IPS-15b (cell line): ENCODE measurements at regions not wholly inside any gene's neighbourhood (a gene's known extent, or its start where the extent isn't known, plus 50 kb on each side); places are given as distances from the start of the nearest gene placed in this dataset.

Experiments
- H3K27me3 ChIP-seq: one replicate; pipeline ENCODE4 v1.6.1; 2013; ENCODE audit warnings: low read length; ENCODE audit not compliant: control insufficient read depth, insufficient read depth
- H3K36me3 ChIP-seq: one replicate; pipeline ENCODE4 v1.6.1; 2013; ENCODE audit warnings: low read length; ENCODE audit not compliant: control insufficient read depth, insufficient read depth
- H3K4me1 ChIP-seq: one replicate; pipeline ENCODE4 v1.6.1; 2013; ENCODE audit warnings: mild to moderate bottlenecking, low read length; ENCODE audit not compliant: control insufficient read depth, insufficient read depth
- H3K4me3 ChIP-seq: one replicate; pipeline ENCODE4 v1.5.1; 2013; ENCODE audit warnings: low read depth, low read length
- H3K9ac ChIP-seq: one replicate; pipeline ENCODE4 v1.6.1; 2013; ENCODE audit warnings: low read depth, mild to moderate bottlenecking, low read length
- H3K9me3 ChIP-seq: one replicate; pipeline ENCODE4 v1.6.1; 2013; ENCODE audit warnings: mild to moderate bottlenecking, low read length; ENCODE audit not compliant: control insufficient read depth, insufficient read depth

- H3K4me3 ChIP-seq, result no peak overlapping the region
- no peaks in the 10 kb centered on the region for H3K9me3 ChIP-seq
- H3K36me3 ChIP-seq, result peaks cover 3% of the 10 kb centered on the region
- H3K4me1 ChIP-seq, result peaks cover 10% of the 10 kb centered on the region
- H3K27me3 ChIP-seq, result no peaks in the 10 kb centered on the region
- no peak overlapping the region for H3K9ac ChIP-seq
These were observed 87.1 kb downstream of the NDUFS5 start for GRCh38 chr1:39113109-39113743.

- no peaks in the 10 kb centered on the region for H3K9me3 ChIP-seq
- peaks cover 3% of the 10 kb centered on the region for H3K4me1 ChIP-seq
- H3K9ac ChIP-seq, result no peak overlapping the region
- no peak overlapping the region for H3K4me3 ChIP-seq
- H3K36me3 ChIP-seq, result peaks cover 3% of the 10 kb centered on the region
- H3K27me3 ChIP-seq, result no peaks in the 10 kb centered on the region
These were observed 89.0 kb upstream of the MACF1 start for GRCh38 chr1:39115271-39116110.

GRCh38 chr1:39116116-39116607 is 88.3 kb upstream of the MACF1 start:
- H3K4me3 ChIP-seq, result no peak overlapping the region

GRCh38 chr1:39116860-39117728 is 87.4 kb upstream of the MACF1 start:
- Histone ChIP-seq H3K4me1 (peaks cover 2% of the 10 kb centered on the region), H3K9me3 (no peaks in the 10 kb centered on the region), H3K27me3 (no peaks in the 10 kb centered on the region), H3K9ac (no peak overlapping the region), H3K36me3 (peaks cover 8% of the 10 kb centered on the region), H3K4me3 (no peak overlapping the region)

More at GRCh38 chr1:39116116-39116607, 88.3 kb upstream of the MACF1 start:
- Histone ChIP-seq H3K36me3 (peaks cover 3% of the 10 kb centered on the region), H3K9me3 (no peaks in the 10 kb centered on the region), H3K27me3 (no peaks in the 10 kb centered on the region), H3K9ac (no peak overlapping the region), H3K4me1 (peaks cover 2% of the 10 kb centered on the region)

- Histone ChIP-seq H3K9ac (no peak overlapping the region), H3K4me3 (no peak overlapping the region), H3K9me3 (no peaks in the 10 kb centered on the region), H3K4me1 (peaks cover 4% of the 10 kb centered on the region), H3K27me3 (no peaks in the 10 kb centered on the region), H3K36me3 (peaks cover 6% of the 10 kb centered on the region)
These were observed 86.5 kb upstream of the MACF1 start for GRCh38 chr1:39117899-39118450.

GRCh38 chr1:39122056-39122455 is 82.4 kb upstream of the MACF1 start:
- Histone ChIP-seq H3K27me3 (no peaks in the 10 kb centered on the region), H3K9me3 (no peaks in the 10 kb centered on the region), H3K9ac (no peak overlapping the region), H3K4me3 (no peak overlapping the region), H3K4me1 (peaks cover 3% of the 10 kb centered on the region), H3K36me3 (peaks cover 5% of the 10 kb centered on the region)

- peaks cover 8% of the 10 kb centered on the region for H3K4me1 ChIP-seq
- H3K36me3 ChIP-seq, result peaks cover 5% of the 10 kb centered on the region
- no peaks in the 10 kb centered on the region for H3K9me3 ChIP-seq
- no peak overlapping the region for H3K4me3 ChIP-seq
- no peaks in the 10 kb centered on the region for H3K27me3 ChIP-seq
- no peak overlapping the region for H3K9ac ChIP-seq
These were observed 80.2 kb upstream of the MACF1 start for GRCh38 chr1:39124282-39124681.

GRCh38 chr1:39127513-39127912 is 77.0 kb upstream of the MACF1 start:
- H3K9ac ChIP-seq, result no peak overlapping the region
- peaks cover 30% of the 10 kb centered on the region for H3K4me1 ChIP-seq
- H3K36me3 ChIP-seq, result no peaks in the 10 kb centered on the region
- H3K4me3 ChIP-seq, result no peak overlapping the region
- H3K9me3 ChIP-seq, result no peaks in the 10 kb centered on the region
- H3K27me3 ChIP-seq, result no peaks in the 10 kb centered on the region

- no peaks in the 10 kb centered on the region for H3K36me3 ChIP-seq
- H3K9ac ChIP-seq, result no peak overlapping the region
- H3K4me3 ChIP-seq, result no peak overlapping the region
- peaks cover 33% of the 10 kb centered on the region for H3K4me1 ChIP-seq
- no peaks in the 10 kb centered on the region for H3K27me3 ChIP-seq
- no peaks in the 10 kb centered on the region for H3K9me3 ChIP-seq
These were observed 76.4 kb upstream of the MACF1 start for GRCh38 chr1:39128126-39128525.

GRCh38 chr1:39128959-39129358 is 75.5 kb upstream of the MACF1 start:
- H3K4me3 ChIP-seq, result no peak overlapping the region
- no peaks in the 10 kb centered on the region for H3K36me3 ChIP-seq
- no peaks in the 10 kb centered on the region for H3K27me3 ChIP-seq
- H3K9ac ChIP-seq, result no peak overlapping the region
- H3K9me3 ChIP-seq, result no peaks in the 10 kb centered on the region
- peaks cover 39% of the 10 kb centered on the region for H3K4me1 ChIP-seq

GRCh38 chr1:39129514-39129913 is 75.0 kb upstream of the MACF1 start:
- Histone ChIP-seq H3K36me3 (no peaks in the 10 kb centered on the region), H3K4me3 (no peak overlapping the region), H3K27me3 (no peaks in the 10 kb centered on the region), H3K9ac (no peak overlapping the region), H3K4me1 (peaks cover 39% of the 10 kb centered on the region), H3K9me3 (no peaks in the 10 kb centered on the region)
